Endothelial cell of umbilical vein (primary cell): ENCODE measurements at regions not wholly inside any gene's neighbourhood (a gene's known extent, or its start where the extent isn't known, plus 50 kb on each side); places are given as distances from the start of the nearest gene placed in this dataset.

ENCODE experiments used
- BruUV-seq: library from RNA; stranded (reverse); fragments of 400-500 nt; replicated peaks from 2 replicates; lab custom pipeline; 2021; lab: Mats Ljungman, UMichigan
- CTCF ChIA-PET: fragments of 300-600, 350-600 bp; sonication (Branson Sonifier 250); formaldehyde crosslinking; loops from one replicate; lab custom pipeline; 2021; ENCODE audit warnings: antibody characterized with exemption, inconsistent platforms; lab: Charles Lee
- POLR2A ChIA-PET: fragments of 300-600, 350-600 bp; sonication (Branson Sonifier 250); formaldehyde crosslinking; loops from one replicate; lab custom pipeline; 2021; ENCODE audit warnings: antibody characterized with exemption, inconsistent platforms; lab: Charles Lee
- DNase-seq: peaks from one replicate; pipeline ENCODE4 v3.0.0-alpha.2; 2011; ENCODE audit warnings: low read depth, low spot score
- FAIRE-seq: peaks from 2 replicates; lab custom pipeline; 2011; peaks lifted over from hg19 to GRCh38; lab: Jason Lieb, UNC
- H2AFZ ChIP-seq: 2 replicates; pipeline ENCODE4 v1.6.0; 2012; ENCODE audit warnings: low read depth, low read length, control low read depth, inconsistent platforms
- H3K27ac ChIP-seq: 2 replicates; pipeline ENCODE4 v1.5.1; 2011; ENCODE audit warnings: low read depth, mild to moderate bottlenecking, control low read depth, low read length, moderate library complexity; ENCODE audit not compliant: insufficient read depth
- H3K27me3 ChIP-seq, 2 experiments: 2 replicates each; pipeline versions ENCODE4 v1.6.0 to v1.6.1; 2011; ENCODE audit warnings: low read length in 2 of 2, mixed read lengths in 1 of 2; ENCODE audit not compliant: control insufficient read depth in 2 of 2, insufficient read depth in 2 of 2
- H3K36me3 ChIP-seq, 2 experiments: 2 replicates in 1 of 2; 3 replicates in 1 of 2; pipeline ENCODE4 v1.5.1; 2011; ENCODE audit warnings: low read length in 2 of 2, mild to moderate bottlenecking in 1 of 2, moderate library complexity in 1 of 2; ENCODE audit not compliant: control insufficient read depth in 2 of 2, insufficient read depth in 2 of 2; ENCODE audit errors: extremely low read depth in 1 of 2
- H3K4me1 ChIP-seq: 3 replicates; pipeline ENCODE4 v1.5.1; 2011; ENCODE audit warnings: mild to moderate bottlenecking, low read length; ENCODE audit not compliant: control insufficient read depth, insufficient read depth; ENCODE audit errors: extremely low read depth
- H3K4me2 ChIP-seq: 2 replicates; pipeline ENCODE4 v1.6.1; 2011; ENCODE audit warnings: low read length, control low read depth, mixed read lengths; ENCODE audit not compliant: insufficient read depth
- H3K4me3 ChIP-seq, 3 experiments: fragments of 200-600 bp in 1 of 3; sonication (generic), shearing (Covaris generic) in 1 of 3; replicated peaks in 1 of 3; 2 replicates each; pipeline ENCODE4 v1.5.1; 2011 to 2016; ENCODE audit warnings: control low read depth in 3 of 3, low read length in 3 of 3, mild to moderate bottlenecking in 2 of 3, inconsistent platforms in 1 of 3, low read depth in 1 of 3, moderate library complexity in 1 of 3; ENCODE audit not compliant: insufficient read depth in 1 of 3
- H3K79me2 ChIP-seq: 2 replicates; pipeline ENCODE4 v1.6.0; 2012; ENCODE audit warnings: low read length, inconsistent platforms; ENCODE audit not compliant: control insufficient read depth, insufficient read depth
- H3K9ac ChIP-seq: replicated peaks from 2 replicates; pipeline ENCODE3; 2011; ENCODE audit warnings: low read length, control low read depth; ENCODE audit not compliant: insufficient read depth; ENCODE audit errors: extremely low read depth
- H3K9me1 ChIP-seq: replicated peaks from 3 replicates; pipeline ENCODE4 v1.6.0; 2011; ENCODE audit warnings: mild to moderate bottlenecking, low read length; ENCODE audit not compliant: control insufficient read depth, insufficient read depth; ENCODE audit errors: extremely low read depth
- H3K9me3 ChIP-seq: replicated peaks from 2 replicates; pipeline ENCODE4 v1.5.1; 2012; ENCODE audit warnings: low read length, inconsistent platforms; ENCODE audit not compliant: control insufficient read depth, insufficient read depth
- H4K20me1 ChIP-seq: replicated peaks from 2 replicates; pipeline ENCODE3; 2011; ENCODE audit warnings: mild to moderate bottlenecking, low read length; ENCODE audit not compliant: control insufficient read depth, insufficient read depth; ENCODE audit errors: extremely low read depth
- CTCF ChIP-seq, 2 donors: IDR thresholded peaks; 1 replicate in 1 of 2; 2 replicates in 1 of 2; pipeline ENCODE4 v1.5.1; 2011; ENCODE audit warnings: low read length in 2 of 2, mild to moderate bottlenecking in 2 of 2, moderate library complexity in 2 of 2, control low read depth in 1 of 2, inconsistent platforms in 1 of 2, low read depth in 1 of 2; ENCODE audit not compliant: insufficient read depth in 1 of 2; ENCODE audit errors: extremely low read depth in 1 of 2
- EZH2 ChIP-seq: IDR thresholded peaks from 2 replicates; pipeline ENCODE4 v1.6.1; 2012; ENCODE audit warnings: borderline replicate concordance, low read depth, mild to moderate bottlenecking, moderate library complexity, low read length, inconsistent platforms; ENCODE audit not compliant: severe bottlenecking
- FOS ChIP-seq: IDR thresholded peaks from 2 replicates; pipeline ENCODE4 v1.6.1; 2011; ENCODE audit warnings: mild to moderate bottlenecking, low read length, moderate library complexity, borderline replicate concordance; ENCODE audit not compliant: insufficient read depth
- GATA2 ChIP-seq: IDR thresholded peaks from 2 replicates; pipeline ENCODE4 v1.7.0; 2011; ENCODE audit warnings: low read depth, mild to moderate bottlenecking, moderate library complexity, mixed read lengths, low read length; ENCODE audit not compliant: insufficient read length, insufficient read depth
- JUN ChIP-seq: IDR thresholded peaks from 2 replicates; pipeline ENCODE4 v1.6.1; 2011; ENCODE audit warnings: borderline replicate concordance, low read depth; ENCODE audit not compliant: insufficient read length, insufficient read depth
- MYC ChIP-seq: IDR thresholded peaks from one replicate; pipeline ENCODE4 v1.6.1; 2011; ENCODE audit warnings: mild to moderate bottlenecking, low read depth, low read length
- POLR2A ChIP-seq: IDR thresholded peaks from 2 replicates; pipeline ENCODE4 v1.6.1; 2012; ENCODE audit warnings: low read depth, mild to moderate bottlenecking, control low read depth, low read length
- POLR2AphosphoS5 ChIP-seq: IDR thresholded peaks from 2 replicates; pipeline ENCODE4 v1.6.1; 2012; ENCODE audit warnings: low read depth, mild to moderate bottlenecking, control low read depth, low read length, moderate library complexity; ENCODE audit not compliant: insufficient read depth
- dilution Hi-C: fragments of 300-500 bp; cut with MboI; formaldehyde crosslinking; loops from one replicate; pipeline ENCODE4 v1.15.0; 2019; ENCODE audit warnings: low sequenced_read_pairs; ENCODE audit not compliant: extremely low pct_ligation_motif_present
- intact Hi-C: fragments of 100-400 bp; cut with micrococcal nuclease; formaldehyde crosslinking; loops from one replicate; pipeline ENCODE4 v1.10.0; 2022
- TF ChIP-seq, protein P1 (sequence below): IDR thresholded peaks from 2 replicates; pipeline ENCODE4 v1.6.1; 2011; ENCODE audit not compliant: insufficient read depth, insufficient read length

DNA sequence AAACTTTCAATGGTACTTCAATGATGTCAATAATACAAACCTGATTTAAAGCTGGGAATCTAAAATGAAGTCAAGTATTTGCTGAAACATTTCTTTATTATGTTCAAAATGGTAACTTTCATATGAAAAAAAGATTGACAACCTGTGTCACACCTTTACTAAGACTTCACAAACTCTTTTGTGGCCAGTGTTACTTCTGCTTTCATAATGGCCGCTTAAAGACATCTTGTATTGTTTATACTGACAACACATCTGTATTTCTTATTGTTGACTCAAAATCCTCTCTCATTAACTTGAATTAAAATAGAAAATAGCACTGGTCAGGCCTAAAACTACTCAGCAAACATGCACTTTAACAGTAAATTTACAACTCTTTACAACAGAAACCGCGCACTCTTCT lies 312.3 kb upstream of the CNTN6 start:
- no TSS peak for BruUV-seq
- FAIRE-seq, result no peak
- H3K4me2 ChIP-seq, result no peak overlapping the region
- H3K9ac ChIP-seq, result no peak overlapping the region
- no peaks in the 10 kb centered on the region for H3K9me1 ChIP-seq
- H3K79me2 ChIP-seq, result no peaks in the 10 kb centered on the region
- no peak for TF ChIP-seq FOS
- TF ChIP-seq EZH2, result no peak
- no peak for TF ChIP-seq CTCF (IDR thresholded peaks at IDR 0.05; ENCODE audit: extremely low read depth in 1 of 2, insufficient read depth in 1 of 2, low read depth in 1 of 2, low read length in 2 of 2)
- TF ChIP-seq MYC, result no peak
- no peak for TF ChIP-seq GATA2
- TF ChIP-seq JUN, result no peak
- TF ChIP-seq POLR2AphosphoS5, result no peak
- no peak for TF ChIP-seq POLR2A
- TF ChIP-seq, protein P1, sequence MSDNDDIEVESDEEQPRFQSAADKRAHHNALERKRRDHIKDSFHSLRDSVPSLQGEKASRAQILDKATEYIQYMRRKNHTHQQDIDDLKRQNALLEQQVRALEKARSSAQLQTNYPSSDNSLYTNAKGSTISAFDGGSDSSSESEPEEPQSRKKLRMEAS, result no peak
- no peaks in the 10 kb centered on the region for H3K36me3 ChIP-seq
- ChIA-PET POLR2A (no interaction called here), CTCF (no interaction called here)
- H3K9me3 ChIP-seq, result peaks cover 2% of the 10 kb centered on the region
- H3K27me3 ChIP-seq, result no peaks in the 10 kb centered on the region
- no peaks in the 10 kb centered on the region for H3K4me1 ChIP-seq
- dilution Hi-C loops, result no loop called here
- no peak overlapping the region for H3K4me3 ChIP-seq
- H4K20me1 ChIP-seq, result no peaks in the 10 kb centered on the region
- intact Hi-C loops, result no loop called here
- no peak overlapping the region for H3K27ac ChIP-seq
- DNase-seq, result no peak
- H2AFZ ChIP-seq, result no peak overlapping the region
